Amniotic epithelial cell (primary cell): ENCODE measurements at regions not wholly inside any gene's neighbourhood (a gene's known extent, or its start where the extent isn't known, plus 50 kb on each side); places are given as distances from the start of the nearest gene placed in this dataset.
"Not testable (repeated sequence)": the region's sequence is repeated elsewhere in the genome, so short reads cannot be mapped to it uniquely, and the experiment has no call there.

ENCODE experiments used
- DNase-seq: peaks from one replicate; pipeline ENCODE4 v3.0.0-alpha.2; 2010; ENCODE audit warnings: low read depth

DNA sequence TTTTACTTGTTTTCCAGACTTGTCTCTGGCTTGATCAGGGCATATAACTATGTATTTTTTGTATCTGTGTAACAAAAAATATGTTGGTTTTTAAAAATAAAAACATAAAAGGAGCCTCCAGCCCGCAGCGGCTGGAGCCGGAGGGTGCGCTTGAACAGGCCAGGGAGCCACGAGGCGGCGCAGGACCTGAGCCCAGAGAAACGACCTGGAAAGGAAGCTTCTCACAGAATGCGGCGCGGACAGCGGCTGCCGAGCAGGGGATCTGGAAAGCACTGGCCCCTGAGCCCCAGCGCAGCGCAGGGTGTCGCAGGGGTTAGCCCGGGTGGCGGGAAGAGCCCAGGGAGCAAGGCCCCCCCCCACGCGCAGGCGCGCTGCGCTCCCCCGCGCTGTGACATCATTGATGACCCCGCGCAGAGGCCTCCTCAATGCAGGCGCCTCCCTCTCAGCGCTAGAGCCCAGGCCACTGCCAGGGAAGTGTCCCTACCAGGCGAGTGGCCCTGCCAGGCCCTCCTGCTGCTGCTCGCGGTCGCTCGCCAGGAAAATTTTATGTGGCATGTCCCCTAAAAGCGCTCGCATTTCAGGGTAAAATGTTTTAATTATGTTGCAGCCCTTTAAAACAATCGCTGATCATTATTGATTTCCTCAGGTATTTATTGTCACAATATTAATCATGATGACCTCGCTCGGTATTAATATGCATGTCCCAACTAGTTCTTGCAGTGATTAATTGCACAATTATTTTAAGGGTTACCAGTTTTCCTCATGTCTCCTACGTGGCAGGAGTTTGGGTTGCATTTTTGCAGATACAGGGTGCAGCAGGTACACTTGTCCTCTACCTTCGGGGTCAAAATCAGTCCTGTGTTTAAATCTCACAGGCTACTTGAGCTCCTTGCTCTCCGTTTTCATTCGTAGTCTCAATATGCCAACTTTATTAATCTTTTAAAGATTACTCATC, 134.2 kb downstream of the USP22 start:
- peak; percentile 62 for DNase-seq

DNA sequence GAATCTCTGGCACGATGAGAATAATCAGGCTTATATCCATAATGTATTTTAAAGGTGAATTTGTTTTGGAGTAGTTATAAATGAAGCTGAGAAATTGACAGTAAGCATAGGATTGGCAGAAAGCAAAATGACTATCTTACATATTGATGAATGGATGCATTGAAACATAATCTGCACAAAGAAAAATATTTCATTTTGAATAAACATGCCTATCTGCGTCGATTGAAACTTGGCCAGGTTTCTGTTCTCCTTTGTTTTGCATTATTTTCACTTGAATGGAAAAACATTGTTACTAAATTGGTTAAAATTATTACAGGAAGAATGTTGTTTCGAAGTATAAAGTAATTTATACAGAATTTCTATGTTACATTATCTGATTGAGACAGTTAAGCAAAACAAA, 128.2 kb downstream of the USP22 start:
- no peak for DNase-seq

DNA sequence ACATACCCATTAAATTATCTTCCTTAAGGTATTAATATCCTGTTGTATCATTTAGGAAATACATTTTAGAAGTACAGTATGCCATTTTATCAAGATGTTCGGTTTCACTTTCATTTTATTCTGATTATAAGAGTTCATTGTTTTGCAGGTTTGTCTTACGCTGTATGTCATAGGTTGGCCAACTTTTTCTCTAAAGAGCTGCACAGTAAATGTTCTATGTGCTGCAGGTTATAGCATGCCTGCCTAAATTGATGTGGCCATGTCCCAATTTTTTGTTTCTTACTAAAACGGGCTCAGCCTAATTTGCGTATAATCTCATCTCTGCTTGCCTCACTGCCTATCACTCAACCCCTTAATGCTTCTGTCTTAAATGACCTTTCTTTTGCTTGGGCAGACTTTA, 126.4 kb downstream of the USP22 start:
- no peak for DNase-seq

DNA sequence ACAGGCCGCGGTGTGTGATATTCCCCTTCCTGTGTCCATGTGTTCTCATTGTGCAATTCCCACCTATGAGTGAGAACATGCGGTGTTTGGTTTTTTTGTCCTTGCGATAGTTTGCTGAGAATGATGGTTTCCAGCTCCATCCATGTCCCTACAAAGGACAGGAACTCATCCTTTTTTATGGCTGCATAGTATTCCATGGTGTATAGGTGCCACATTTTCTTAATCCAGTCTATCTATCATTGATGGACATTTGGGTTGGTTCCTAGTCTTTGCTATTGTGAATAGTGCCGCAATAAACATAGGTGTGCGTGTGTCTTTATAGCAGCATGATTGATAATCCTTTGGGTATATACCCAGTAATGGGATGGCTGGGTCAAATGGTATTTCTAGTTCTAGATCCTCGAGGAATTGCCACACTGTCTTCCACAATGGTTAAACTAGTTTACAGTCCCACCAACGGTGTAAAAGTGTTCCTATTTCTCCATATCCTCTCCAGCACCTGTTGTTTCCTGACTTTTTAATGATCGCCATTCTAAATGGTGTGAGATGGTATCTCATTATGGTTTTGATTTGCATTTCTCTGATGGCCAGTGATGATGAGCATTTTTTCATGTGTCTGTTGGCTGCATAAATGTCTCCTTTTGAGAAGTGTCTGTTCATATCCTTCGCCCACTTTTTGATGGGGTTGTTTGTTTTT, 125.1 kb downstream of the USP22 start:
- DNase-seq, result not testable (repeated sequence)

DNA sequence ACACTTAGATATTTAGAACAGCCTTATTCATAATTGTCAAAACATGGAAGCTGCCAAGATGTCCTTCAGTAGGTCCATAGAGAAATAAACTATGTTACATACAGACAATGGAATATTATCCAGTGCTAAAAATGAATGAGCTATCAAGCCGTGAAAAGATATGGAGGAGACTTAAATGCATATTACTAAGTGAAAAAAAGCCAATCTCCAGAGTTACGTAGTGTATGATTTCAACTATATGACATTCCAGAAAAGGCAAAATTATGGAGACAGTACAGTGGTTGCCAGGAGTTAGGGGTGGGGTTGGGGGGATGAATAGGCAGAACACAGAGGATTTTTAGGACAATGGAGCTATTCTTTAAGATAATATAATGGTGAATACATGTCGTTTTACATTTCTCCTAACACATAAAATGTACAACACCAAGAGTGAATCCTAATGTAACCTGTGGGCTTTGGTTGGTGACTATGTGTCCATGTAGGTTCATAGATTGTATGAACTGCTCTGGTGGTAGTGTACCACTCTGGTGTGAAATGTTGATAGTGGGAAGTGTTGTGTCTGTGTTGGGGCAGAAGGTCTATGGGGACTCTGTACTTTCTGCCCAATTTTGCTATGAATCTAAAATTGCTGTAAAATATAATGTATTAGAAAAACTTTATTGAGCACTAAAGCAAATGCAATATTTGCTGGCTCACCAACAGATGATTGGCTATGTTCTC, 122.6 kb downstream of the USP22 start:
- DNase-seq, result no peak

DNA sequence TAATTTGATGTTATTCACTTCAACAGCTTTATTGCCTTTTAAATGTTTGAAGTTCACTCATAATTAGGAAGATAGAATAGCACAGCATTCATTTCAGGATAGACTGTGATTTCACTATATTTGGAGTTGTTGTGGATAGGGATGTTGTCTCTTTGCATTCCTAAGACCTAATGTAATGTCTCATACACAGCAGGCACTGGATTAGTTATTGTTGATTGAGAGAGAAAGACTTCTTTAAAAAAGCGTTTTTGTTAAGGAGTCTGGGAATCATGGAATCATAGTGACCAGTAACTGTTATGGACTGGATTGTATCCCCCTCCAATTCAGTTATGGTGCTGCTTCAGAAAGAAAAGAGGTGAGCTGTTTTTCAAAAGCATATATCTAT, 122.0 kb downstream of the USP22 start:
- DNase-seq, result peak; percentile 56

DNA sequence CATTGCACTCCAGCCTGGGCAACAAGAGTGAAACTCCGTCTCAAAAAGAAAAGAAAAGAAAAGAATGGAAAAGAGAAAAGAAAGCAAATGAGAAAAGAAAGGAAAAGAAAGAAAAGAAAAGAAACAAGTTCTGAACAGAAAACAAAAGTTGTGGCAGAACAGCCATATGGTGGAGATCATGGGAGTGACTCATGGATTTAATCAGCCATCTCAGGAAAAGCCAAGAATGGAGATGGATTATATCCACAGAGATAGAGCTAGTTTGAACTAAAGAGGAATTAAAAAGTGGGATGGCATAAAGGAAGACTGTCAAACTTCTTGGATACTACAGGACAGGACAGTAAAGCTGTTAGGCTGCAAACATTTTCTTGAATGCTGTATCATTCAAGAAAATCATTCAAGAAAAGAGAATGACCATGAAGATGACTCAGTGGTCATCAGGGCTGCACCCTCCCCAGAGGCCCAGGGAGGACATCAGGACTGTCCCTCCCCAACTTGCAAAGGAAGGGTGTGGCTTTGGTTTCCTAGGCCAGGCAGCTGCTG, 120.6 kb downstream of the USP22 start:
- peak; percentile 64 for DNase-seq

DNA sequence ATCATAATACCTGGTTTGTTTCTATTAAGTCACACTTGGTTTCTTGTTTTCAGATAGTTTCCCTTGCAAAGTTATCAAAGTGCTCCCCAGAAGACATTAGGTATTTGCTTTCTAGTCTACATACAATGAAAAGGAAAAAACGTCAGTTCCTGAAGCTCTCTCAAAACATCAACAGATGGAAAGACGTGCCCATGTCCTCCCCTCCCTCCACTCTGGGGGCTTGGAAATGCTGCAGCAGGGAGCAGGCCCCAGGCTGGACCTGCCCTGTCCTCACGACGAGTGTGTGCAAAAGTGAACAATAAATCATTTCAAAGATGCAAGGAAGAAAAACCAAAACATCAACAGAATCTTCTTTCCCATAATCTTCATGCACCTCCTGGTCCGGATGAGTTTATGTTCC, 118.5 kb downstream of the USP22 start:
- DNase-seq, result no peak

DNA sequence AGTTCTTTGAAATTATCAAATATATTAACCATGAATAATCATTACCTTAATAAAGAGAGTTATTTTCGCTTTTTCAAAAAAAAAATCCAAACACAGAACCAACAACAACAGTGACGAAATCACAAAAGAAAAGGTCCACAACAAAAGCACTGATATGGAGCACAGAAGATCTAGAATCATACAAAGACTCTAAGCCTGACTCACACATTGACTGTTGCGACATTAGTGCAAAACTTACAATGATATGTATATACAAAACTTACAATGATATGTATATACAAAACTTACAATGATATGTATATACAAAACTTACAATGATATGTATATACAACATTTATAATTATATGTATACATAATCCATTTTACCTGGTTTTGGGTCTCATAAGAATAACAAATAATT, 117.7 kb downstream of the USP22 start:
- peak; percentile 45 for DNase-seq

DNA sequence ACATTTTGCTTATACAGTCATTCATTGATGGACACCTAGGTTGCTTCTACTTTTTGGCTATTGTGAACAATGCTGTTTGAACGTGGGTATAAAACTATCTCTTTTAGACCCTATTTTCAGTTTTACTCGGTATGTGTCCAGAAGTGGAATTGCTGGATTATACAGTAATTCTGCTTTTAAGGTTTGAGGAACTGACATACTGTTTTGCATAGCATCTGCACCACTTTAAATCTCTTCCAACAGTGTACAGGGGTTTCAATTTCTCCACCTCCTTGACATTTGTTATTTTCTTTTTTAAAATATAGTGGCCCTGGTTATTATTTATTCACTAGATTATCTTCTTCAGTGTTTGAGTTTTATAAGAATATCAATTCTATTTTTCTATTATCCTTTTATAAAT, 116.9 kb downstream of the USP22 start:
- DNase-seq, result no peak

DNA sequence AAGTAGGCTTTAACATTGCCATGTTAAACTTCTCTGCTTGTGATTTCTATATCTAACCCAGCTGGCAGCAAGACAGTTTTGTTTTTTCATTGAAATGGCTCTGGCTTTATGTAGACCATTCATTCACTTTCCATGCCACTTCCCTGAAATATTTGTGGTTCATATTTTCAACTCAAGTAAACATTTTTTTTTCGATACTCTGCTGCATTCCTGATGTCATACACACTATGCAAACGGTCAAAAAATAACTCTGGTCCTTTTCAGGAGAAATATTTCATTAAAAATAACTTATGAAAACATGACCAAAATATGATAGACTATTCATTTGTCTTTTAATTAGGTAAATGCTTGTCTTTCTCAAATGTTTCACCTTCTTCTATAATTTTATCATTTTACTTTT, 116.3 kb downstream of the USP22 start:
- DNase-seq, result peak; percentile 42

DNA sequence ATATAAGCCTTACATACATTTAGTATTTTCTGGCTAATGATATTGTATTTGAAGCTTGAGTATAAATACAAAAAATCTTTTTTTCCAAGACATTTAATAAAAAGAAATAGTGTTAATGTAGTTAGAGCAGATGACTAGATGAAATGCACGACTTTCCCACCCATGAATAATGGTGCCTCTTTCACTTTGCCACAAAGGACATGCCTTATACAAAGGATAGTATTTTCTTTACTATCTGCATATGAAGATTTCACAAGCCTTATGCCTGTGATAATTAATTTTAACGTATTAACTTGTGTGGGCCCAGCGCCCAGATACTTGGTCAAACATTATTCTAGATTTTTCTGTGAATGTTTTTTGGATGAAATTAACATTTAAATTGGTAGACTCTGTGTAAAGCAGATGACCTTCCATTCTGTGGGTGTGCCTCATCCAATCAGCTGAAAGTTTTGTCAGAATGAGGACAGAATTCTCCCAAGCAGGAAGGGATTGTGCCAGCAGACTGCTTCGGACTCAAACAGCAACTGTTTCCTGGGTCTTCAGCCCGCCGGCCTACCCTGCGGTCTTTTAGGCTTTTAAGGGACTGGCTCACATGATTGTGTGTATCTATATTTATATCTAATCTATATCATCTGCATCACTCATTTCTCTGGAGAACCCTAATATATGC, 115.4 kb downstream of the USP22 start:
- no peak for DNase-seq

DNA sequence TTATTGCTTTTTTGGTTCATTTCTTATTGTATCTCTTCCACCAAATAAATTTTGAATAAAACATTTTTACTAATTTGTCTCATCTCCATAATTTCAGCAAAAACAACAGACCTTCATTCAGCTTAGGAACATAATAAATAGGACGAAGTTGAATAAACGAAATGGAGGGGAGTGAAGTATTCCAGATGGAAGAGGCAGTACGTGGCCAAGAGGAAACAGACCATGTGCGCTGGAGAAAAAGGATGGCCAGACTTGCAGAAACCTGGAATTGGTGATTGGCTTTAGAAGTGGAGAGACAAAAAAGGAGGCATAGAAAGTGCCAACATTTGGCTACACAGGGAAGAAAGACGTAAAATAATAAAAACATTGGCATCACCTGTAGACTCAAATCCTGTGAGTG, 113.5 kb downstream of the USP22 start:
- DNase-seq, result no peak

DNA sequence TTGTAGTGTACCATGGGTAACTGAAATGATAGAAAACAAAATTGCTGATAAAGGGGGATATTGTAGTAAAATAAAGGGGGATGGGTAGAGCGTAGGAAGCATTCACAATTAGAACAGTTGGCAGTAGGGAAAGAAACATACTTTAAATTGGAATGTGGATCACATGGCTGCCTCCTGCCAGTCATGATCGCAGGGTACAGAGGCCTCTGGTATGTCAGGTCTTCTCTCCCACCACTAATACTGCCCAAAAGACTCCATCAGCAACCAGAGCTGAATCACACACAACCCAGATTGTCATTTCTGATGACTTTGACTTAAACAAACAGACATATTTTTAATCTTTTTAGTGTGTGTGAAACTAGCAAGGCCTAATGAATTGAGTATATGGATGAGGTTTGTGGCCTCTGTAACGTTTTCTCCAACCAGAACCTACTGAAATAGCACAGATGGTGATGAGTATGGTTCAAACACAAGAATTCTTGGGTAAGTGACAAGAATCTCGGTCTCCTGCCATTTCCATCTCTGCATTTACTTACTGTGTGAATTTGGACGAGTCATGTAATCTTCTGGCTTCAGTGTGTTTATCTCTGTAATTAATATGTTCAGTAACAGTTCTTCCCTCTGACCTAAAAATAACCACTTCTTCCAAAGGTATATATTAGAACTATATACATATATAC, 112.6 kb downstream of the USP22 start:
- no peak for DNase-seq

DNA sequence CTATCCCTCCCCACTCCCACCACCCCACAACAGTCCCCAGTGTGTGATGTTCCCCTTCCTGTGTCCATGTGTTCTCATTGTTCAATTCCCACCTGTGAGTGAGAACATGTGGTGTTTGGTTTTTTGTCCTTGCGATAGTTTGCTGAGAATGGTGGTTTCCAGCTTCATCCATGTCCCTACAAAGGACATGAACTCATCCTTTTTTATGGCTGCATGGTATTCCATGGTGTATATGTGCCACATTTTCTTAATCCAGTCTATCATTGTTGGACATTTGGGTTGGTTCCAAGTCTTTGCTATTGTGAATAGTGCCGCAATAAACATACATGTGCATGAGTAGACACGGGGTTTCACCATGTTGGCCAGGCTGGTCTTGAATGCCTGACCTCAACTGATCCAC, 109.8 kb downstream of the USP22 start:
- DNase-seq, result not testable (repeated sequence)

DNA sequence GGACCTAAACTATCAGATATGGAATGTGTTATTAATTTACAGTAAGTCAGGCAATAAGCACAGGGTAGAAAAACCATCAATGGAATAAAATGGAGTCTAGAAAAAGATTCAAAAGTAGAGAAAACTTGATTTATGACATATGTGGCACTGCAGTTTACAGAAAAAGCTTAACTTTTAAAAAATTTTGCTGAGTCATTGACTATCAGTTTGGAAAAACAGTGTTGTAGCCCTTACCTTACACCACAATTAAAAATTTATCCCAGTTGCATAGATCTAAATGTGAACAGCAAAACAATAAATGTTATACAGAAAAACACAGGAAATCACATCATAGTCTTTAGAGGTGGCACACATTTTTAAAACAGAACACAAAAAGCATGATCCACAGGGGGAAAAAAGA, 108.5 kb downstream of the USP22 start:
- no peak for DNase-seq

DNA sequence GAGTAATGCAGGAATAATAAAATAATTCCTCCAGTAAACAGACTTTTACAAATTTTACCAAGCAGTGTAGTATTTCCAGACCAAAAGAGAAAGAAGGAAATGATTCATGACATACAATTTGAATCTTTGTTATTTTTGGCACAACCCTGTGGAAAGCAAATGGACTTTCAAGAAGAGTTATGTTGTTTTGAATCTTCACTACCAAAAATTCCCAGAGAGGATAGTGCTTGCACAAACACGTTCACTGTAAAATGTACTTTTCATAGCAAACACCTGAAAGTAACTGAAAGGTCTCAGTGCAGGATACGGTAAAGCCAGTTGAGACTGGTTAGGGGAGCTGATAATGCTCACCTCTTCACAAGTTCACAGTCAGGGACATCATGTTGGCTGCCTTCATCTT, 107.1 kb downstream of the USP22 start:
- peak; percentile 77 for DNase-seq

DNA sequence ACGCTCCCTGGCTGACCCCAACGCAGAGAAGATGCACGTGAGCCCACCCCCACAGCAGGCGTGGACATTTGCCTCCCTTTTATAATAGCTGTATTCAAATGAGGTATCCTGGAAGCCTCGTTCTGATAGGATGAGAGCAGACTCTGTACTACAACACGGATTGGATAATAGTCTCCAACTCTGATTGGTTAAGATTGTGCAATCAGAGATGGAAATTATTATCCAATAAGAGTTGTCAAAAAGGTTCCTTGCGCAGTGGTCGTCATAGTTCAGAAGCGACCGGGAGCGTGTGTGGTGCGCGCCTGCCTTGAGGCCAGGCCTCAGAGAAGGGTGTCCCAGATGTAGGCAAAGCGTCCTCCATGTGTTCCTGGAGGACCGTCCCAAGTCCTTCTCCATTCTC, 104.6 kb downstream of the USP22 start:
- DNase-seq, result no peak

DNA sequence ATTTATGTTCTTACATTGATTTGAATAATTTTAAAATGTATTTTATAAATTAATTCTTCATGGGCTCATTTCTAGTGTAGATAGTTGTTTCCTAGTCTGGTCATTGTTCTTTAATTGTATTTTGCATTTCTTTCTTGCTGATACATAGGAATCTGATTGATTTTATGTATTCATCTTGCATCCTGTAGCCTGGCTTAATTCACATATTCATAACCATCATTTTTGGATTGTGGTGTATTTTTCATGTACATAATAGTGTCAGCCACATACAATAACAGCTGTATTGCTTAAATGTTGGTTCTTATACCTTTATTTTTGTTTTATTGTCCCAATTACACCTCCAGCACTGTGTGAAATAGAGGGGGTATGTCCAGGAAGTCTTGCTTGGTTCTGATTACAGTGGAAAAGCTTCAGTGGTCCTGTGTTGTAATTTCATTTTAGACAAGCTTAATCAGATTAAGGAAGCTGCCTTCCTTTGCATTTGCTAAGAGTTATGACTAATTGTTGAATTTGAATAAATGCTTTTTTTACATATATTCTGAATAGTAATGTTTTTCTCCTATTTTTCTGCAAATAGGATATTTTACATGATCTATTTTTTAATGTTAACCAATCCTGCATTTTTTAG, 103.7 kb downstream of the USP22 start:
- peak; percentile 41 for DNase-seq

DNA sequence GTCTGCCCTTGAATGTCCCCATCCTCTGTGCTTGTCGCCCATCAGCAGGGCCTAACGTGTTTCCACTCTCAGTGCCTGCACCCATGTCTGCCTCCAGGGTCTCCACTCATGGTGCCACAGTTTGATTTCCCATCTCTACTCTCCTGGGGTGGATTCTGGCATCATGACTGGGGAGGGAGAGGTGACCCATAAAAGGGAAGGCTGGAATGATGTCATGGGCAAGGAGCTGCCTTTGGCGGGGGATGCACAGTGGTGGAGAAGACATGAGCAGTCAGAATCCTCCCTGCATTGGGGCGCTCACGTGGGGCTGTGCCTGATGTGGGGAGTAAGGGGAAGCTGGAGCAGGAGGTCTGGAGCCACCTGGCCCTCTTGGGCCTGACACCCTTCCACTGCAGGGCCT, 100.9 kb downstream of the USP22 start:
- DNase-seq, result no peak
